ENCODE measurements at regions not wholly inside any gene's neighbourhood (a gene's known extent, or its start where the extent isn't known, plus 50 kb on each side); places are given as distances from the start of the nearest gene placed in this dataset.

DNA sequence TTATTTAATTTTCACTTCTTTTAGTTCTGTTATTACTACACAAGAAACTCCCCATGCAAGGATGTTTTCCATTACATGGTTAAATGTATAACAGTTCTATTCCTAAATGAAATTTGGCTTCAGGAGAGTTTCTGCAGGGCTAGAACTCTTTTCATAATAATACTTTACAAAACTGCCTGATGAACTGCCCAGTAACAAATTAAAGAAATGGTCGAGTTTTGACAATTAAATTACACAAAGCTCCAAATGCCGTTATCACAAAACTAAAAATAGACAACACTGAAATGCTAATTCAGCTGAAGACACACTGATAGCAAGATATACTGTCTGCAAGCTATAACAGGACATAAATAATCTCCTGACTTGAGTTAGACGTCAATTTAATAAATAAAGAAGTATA lies 435.2 kb upstream of the CCDC54 start:
- Histone ChIP-seq H3K4me3 (ENCODE audit: low read depth in 1 of 3, low read length in 3 of 3) (no peak overlapping the region), H3K4me1 (ENCODE audit: control insufficient read depth in 4 of 4, insufficient read depth in 4 of 4, low read length in 3 of 4) (no peaks in the 10 kb centered on the region), H3K27ac (ENCODE audit: low read depth in 1 of 2, low read length in 2 of 2) (no peak overlapping the region), H3K27me3 (ENCODE audit: control insufficient read depth in 4 of 4, insufficient read depth in 4 of 4, low read length in 3 of 4) (no peaks in the 10 kb centered on the region), H3K9me3 (ENCODE audit: control insufficient read depth in 4 of 4, low read length in 3 of 4) (no peaks in the 10 kb centered on the region), H3K9ac (ENCODE audit: low read depth in 1 of 2, low read length in 2 of 2) (no peak overlapping the region), H3K36me3 (ENCODE audit: control insufficient read depth in 4 of 4, insufficient read depth in 3 of 4, low read depth in 1 of 4, low read length in 3 of 4) (no peaks in the 10 kb centered on the region)
- TF ChIP-seq EGR1 (IDR thresholded peaks at IDR 0.05; ENCODE audit: low read depth in 2 of 2) (no peak), SP1 (IDR thresholded peaks at IDR 0.05) (no peak), ATF3 (IDR thresholded peaks at IDR 0.05) (no peak), JUND (IDR thresholded peaks at IDR 0.05) (no peak), CTCF (IDR thresholded peaks at IDR 0.05; ENCODE audit: low read depth, low read length, missing input control) (no peak)
- TF ChIP-seq, protein P1, sequence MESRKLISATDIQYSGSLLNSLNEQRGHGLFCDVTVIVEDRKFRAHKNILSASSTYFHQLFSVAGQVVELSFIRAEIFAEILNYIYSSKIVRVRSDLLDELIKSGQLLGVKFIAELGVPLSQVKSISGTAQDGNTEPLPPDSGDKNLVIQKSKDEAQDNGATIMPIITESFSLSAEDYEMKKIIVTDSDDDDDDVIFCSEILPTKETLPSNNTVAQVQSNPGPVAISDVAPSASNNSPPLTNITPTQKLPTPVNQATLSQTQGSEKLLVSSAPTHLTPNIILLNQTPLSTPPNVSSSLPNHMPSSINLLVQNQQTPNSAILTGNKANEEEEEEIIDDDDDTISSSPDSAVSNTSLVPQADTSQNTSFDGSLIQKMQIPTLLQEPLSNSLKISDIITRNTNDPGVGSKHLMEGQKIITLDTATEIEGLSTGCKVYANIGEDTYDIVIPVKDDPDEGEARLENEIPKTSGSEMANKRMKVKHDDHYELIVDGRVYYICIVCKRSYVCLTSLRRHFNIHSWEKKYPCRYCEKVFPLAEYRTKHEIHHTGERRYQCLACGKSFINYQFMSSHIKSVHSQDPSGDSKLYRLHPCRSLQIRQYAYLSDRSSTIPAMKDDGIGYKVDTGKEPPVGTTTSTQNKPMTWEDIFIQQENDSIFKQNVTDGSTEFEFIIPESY (IDR thresholded peaks at IDR 0.05): no peak
- no peak for DNase-seq (ENCODE audit: low spot score)
- WGBS: 67% methylated on average over 3 of the region's 3 CpGs

DNA sequence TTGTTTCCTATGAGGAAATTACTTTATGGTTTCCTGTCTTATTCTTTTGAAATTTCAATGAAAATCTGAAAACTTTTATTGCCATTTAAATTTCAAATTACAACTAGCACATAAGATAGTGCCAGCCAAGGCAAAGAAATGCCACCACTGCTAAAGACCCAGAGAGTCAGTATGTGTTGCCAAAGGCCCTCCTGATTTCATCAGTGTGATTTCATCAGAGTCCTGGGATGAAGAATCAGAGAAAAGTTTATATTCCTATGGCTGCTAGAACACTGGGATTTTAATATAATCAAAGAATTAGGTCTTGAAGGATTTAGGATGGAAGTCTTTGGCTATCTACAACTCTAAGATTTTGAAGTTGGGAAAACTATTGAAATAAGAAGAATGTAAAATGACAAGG lies 434.2 kb upstream of the CCDC54 start:
- H3K9ac ChIP-seq (ENCODE audit: low read depth in 1 of 2, low read length in 2 of 2): no peak overlapping the region
- no peak for TF ChIP-seq FOXA1 (IDR thresholded peaks at IDR 0.05)
- TF ChIP-seq, protein P2, sequence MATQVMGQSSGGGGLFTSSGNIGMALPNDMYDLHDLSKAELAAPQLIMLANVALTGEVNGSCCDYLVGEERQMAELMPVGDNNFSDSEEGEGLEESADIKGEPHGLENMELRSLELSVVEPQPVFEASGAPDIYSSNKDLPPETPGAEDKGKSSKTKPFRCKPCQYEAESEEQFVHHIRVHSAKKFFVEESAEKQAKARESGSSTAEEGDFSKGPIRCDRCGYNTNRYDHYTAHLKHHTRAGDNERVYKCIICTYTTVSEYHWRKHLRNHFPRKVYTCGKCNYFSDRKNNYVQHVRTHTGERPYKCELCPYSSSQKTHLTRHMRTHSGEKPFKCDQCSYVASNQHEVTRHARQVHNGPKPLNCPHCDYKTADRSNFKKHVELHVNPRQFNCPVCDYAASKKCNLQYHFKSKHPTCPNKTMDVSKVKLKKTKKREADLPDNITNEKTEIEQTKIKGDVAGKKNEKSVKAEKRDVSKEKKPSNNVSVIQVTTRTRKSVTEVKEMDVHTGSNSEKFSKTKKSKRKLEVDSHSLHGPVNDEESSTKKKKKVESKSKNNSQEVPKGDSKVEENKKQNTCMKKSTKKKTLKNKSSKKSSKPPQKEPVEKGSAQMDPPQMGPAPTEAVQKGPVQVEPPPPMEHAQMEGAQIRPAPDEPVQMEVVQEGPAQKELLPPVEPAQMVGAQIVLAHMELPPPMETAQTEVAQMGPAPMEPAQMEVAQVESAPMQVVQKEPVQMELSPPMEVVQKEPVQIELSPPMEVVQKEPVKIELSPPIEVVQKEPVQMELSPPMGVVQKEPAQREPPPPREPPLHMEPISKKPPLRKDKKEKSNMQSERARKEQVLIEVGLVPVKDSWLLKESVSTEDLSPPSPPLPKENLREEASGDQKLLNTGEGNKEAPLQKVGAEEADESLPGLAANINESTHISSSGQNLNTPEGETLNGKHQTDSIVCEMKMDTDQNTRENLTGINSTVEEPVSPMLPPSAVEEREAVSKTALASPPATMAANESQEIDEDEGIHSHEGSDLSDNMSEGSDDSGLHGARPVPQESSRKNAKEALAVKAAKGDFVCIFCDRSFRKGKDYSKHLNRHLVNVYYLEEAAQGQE (IDR thresholded peaks at IDR 0.05): no peak
- TF ChIP-seq GABPA (IDR thresholded peaks at IDR 0.05 in 1 of 2, conservative IDR thresholded peaks at IDR 0.05 in 1 of 2): no peak
- no peak for TF ChIP-seq YY1 (IDR thresholded peaks at IDR 0.05)
- no peak for TF ChIP-seq JUND (IDR thresholded peaks at IDR 0.05)
- TF ChIP-seq, protein P1 (IDR thresholded peaks at IDR 0.05): no peak
- TF ChIP-seq CTCF (IDR thresholded peaks at IDR 0.05; ENCODE audit: low read depth, low read length, missing input control): no peak
- TF ChIP-seq EGR1 (IDR thresholded peaks at IDR 0.05; ENCODE audit: low read depth in 2 of 2): no peak
- TF ChIP-seq, protein P3, sequence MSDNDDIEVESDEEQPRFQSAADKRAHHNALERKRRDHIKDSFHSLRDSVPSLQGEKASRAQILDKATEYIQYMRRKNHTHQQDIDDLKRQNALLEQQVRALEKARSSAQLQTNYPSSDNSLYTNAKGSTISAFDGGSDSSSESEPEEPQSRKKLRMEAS (IDR thresholded peaks at IDR 0.05): no peak
- TF ChIP-seq RXRA (IDR thresholded peaks at IDR 0.05): no peak
- no peak for TF ChIP-seq ATF3 (IDR thresholded peaks at IDR 0.05)
- TF ChIP-seq TAF1 (conservative IDR thresholded peaks at IDR 0.05): no peak
- no peak for DNase-seq (ENCODE audit: low spot score)
- H3K27me3 ChIP-seq (ENCODE audit: control insufficient read depth in 4 of 4, insufficient read depth in 4 of 4, low read length in 3 of 4): no peaks in the 10 kb centered on the region
- H3K9me3 ChIP-seq (ENCODE audit: control insufficient read depth in 4 of 4, low read length in 3 of 4): no peaks in the 10 kb centered on the region
- no peak overlapping the region for H3K27ac ChIP-seq (ENCODE audit: low read depth in 1 of 2, low read length in 2 of 2)
- H3K4me1 ChIP-seq (ENCODE audit: control insufficient read depth in 4 of 4, insufficient read depth in 4 of 4, low read length in 3 of 4): no peaks in the 10 kb centered on the region
- no peaks in the 10 kb centered on the region for H3K36me3 ChIP-seq (ENCODE audit: control insufficient read depth in 4 of 4, insufficient read depth in 3 of 4, low read depth in 1 of 4, low read length in 3 of 4)
- no peak overlapping the region for H3K4me3 ChIP-seq (ENCODE audit: low read depth in 1 of 3, low read length in 3 of 3)

All from liver (tissue), 8 donors.